ENCODE measurements at regions not wholly inside any gene's neighbourhood (a gene's known extent, or its start where the extent isn't known, plus 50 kb on each side); places are given as distances from the start of the nearest gene placed in this dataset.

DNA sequence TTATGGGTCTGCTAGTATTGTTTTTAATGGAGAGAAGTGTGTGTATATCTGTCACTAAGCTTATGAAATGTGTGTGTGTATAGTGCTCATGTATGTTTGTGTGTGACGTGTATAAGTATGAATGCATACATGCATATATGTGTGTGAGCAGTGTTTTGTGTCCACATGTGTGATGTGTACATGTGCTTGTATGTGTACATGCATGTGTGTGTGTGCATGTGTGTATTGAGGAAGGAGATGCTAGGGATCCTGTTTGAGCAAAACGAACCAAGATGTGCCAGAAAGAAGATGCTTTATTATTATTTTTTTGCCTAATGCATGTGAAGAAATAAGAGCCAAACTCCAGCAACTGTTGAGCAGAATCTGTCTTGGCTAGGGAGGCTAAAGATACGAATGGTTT lies 301.3 kb upstream of the SKOR2 start:
- in situ Hi-C loops (cut with HindIII; ENCODE audit: low sequenced_read_pairs): no loop called here
- H3K4me3 ChIP-seq (ENCODE audit: low read depth, low read length): no peak overlapping the region
- TF ChIP-seq CTCF (IDR thresholded peaks at IDR 0.05; ENCODE audit: low read depth, low read length): no peak
- DNase-seq (ENCODE audit: low read depth, low spot score): no peak

DNA sequence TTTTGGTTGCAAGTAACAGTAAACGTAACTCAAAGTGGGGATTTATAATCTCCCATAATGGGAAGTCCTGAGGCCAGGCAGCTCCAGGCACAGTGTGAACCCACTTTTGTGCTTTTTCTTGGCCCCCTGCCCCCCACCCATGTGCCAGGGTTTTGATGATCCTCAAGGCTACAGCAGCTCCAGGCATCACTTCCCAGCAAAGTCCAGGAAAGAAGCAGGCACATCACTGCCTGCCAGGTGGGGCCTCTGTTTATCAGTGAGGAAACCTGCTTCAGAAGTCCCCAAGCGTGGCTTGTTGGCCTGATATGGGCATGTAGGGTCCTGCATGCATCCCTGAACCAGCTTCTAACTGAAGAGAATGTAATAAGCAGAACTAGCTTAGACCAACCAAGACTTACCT lies 299.2 kb upstream of the SKOR2 start:
- in situ Hi-C loops (cut with HindIII; ENCODE audit: low sequenced_read_pairs): no loop called here
- no peak overlapping the region for H3K4me3 ChIP-seq (ENCODE audit: low read depth, low read length)
- DNase-seq (ENCODE audit: low read depth, low spot score): no peak
- no peak for TF ChIP-seq CTCF (IDR thresholded peaks at IDR 0.05; ENCODE audit: low read depth, low read length)

DNA sequence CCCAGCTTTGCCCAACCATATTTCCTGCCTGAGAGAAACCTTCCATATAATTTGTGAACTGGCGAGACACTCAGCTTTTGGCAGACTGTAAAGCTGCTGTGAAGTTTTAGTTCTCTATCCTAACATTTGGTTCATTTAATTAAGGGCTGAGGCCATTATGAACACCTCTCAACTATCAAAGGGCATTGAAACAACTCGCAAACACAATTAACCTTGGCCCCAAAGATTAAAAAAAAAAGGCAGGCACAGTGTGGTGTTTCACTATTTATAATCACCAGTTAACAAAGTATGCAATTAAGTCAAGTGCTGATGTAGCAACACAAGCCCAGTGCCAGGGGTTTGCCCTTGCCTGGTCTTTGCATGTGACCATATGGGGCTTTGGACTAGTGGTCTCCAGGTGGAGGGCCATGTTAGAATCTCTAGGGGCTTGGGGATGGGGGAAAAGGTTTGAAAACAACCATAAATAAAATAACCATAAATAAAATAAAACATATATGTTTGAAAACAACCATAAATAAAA lies 297.6 kb upstream of the SKOR2 start:
- no peak for TF ChIP-seq CTCF (IDR thresholded peaks at IDR 0.05; ENCODE audit: low read depth, low read length)
- no peak for DNase-seq (ENCODE audit: low read depth, low spot score)
- in situ Hi-C loops (cut with HindIII; ENCODE audit: low sequenced_read_pairs): no loop called here

DNA sequence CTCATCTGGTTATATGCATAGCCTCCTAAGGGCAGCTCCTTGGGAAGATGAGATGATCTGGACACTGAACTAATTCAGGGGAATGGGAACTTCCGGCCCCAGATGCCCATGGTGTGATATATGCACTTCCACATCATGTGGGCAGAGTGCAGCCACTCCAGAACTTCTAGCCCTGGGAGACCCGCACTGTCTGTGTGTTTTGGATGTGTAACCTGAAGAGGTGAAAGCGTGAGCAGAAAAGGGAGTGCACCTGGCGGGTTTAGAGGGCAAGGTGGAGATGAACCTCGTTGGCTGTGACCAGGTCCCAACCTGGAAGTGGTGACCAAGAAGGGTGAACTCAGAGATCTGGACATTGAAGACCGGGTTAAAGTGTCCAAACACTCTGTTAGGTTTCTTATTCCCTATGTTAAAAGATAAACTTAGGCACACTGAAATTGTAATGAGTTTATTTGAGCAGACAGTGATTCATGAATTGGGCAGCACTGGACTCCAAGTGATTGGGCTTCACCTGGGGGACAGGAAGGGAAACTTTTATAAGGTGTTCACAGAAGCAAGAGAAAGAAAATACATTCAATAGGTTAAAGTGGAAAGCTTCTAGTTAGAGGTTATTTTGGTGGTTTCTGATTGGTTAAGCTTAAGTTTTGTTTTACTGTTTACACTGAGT lies 296.2 kb upstream of the SKOR2 start:
- H3K4me3 ChIP-seq (ENCODE audit: low read depth, low read length): no peak overlapping the region
- no peak for TF ChIP-seq CTCF (IDR thresholded peaks at IDR 0.05; ENCODE audit: low read depth, low read length)
- in situ Hi-C loops (cut with HindIII; ENCODE audit: low sequenced_read_pairs): no loop called here
- DNase-seq (ENCODE audit: low read depth, low spot score): no peak

More for the DNA sequence above, 297.6 kb upstream of the SKOR2 start:
- no peak overlapping the region for H3K4me3 ChIP-seq (ENCODE audit: low read depth, low read length)

DNA sequence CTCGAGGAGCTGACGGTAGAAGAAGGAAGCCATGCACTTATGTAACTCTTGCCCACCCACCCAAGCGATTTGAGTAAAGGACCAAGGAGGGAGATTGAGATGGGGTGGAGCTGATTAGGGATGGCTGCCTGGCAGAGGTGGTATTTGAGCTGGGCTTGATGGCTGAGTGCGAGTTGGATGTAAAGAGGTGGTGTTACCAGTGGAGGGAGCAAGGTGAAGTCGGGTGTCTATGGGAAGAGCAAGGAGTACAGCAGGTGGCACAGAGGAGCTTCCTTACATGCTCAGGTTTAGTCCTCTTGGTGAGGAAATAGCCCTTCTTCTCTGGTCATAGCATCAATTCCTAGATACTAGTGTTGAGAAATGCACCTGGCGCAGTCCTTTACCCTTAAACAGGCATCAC lies 294.2 kb upstream of the SKOR2 start:
- no peak overlapping the region for H3K4me3 ChIP-seq (ENCODE audit: low read depth, low read length)
- no peak for DNase-seq (ENCODE audit: low read depth, low spot score)
- in situ Hi-C loops (cut with HindIII; ENCODE audit: low sequenced_read_pairs): no loop called here
- no peak for TF ChIP-seq CTCF (IDR thresholded peaks at IDR 0.05; ENCODE audit: low read depth, low read length)

GRCh38 chr18:47543080-47543479 lies 291.6 kb upstream of the SKOR2 start:
- no peak overlapping the region for H3K4me3 ChIP-seq (ENCODE audit: low read depth, low read length)
- no peak for DNase-seq (ENCODE audit: low read depth, low spot score)
- TF ChIP-seq CTCF (IDR thresholded peaks at IDR 0.05; ENCODE audit: low read depth, low read length): no peak
- in situ Hi-C loops (cut with HindIII; ENCODE audit: low sequenced_read_pairs): no loop called here
